Stomach (tissue), 4 donors: ENCODE measurements at regions not wholly inside any gene's neighbourhood (a gene's known extent, or its start where the extent isn't known, plus 50 kb on each side); places are given as distances from the start of the nearest gene placed in this dataset.

Experiments
- CTCF ChIP-seq, 7 experiments: fragments of 450-650 bp in 4 of 7; fragments of 200-600 bp in 3 of 7; sonication (generic) in 3 of 7; IDR thresholded peaks; one replicate each; pipeline ENCODE4 v1.5.1; 2016 to 2019; ENCODE audit warnings: antibody characterized with exemption in 7 of 7, control low read depth in 2 of 7, mild to moderate bottlenecking in 1 of 7
- EP300 ChIP-seq: sonication (generic); formaldehyde crosslinking; IDR thresholded peaks from one replicate; pipeline ENCODE4 v1.6.1; 2017; ENCODE audit warnings: antibody characterized with exemption
- POLR2A ChIP-seq, 4 donors: fragments of 450-650 bp; IDR thresholded peaks; one replicate each; pipeline ENCODE4 v1.6.1; 2016; ENCODE audit warnings: antibody characterized with exemption in 4 of 4, control low read depth in 2 of 4, mild to moderate bottlenecking in 1 of 4, moderate library complexity in 1 of 4
- POLR2AphosphoS5 ChIP-seq, 3 donors: sonication (generic); formaldehyde crosslinking; IDR thresholded peaks; one replicate each; pipeline ENCODE4 v1.6.1; 2016; ENCODE audit warnings: antibody characterized with exemption in 3 of 3

- TF ChIP-seq CTCF (IDR thresholded peaks at IDR 0.05) (no peak), POLR2AphosphoS5 (IDR thresholded peaks at IDR 0.05) (no peak), EP300 (no peak), POLR2A (IDR thresholded peaks at IDR 0.05) (no peak)
Measured at GRCh38 chr5:68918306-68918705, 175.5 kb upstream of the SLC30A5 start.
